CD4-positive, alpha-beta T cell (primary cell): ENCODE measurements at regions not wholly inside any gene's neighbourhood (a gene's known extent, or its start where the extent isn't known, plus 50 kb on each side); places are given as distances from the start of the nearest gene placed in this dataset.

Experiments
- ATAC-seq: fragments of 200-7000 bp; cut with Tn5 transposase; one replicate; pipeline ENCODE4 v1.10.0; 2022; ENCODE audit warnings: mild to moderate bottlenecking; ENCODE audit not compliant: poor library complexity
- CTCF ChIA-PET: fragments of 350-600 bp; sonication (Branson Sonifier 250); formaldehyde crosslinking; loops from one replicate; lab custom pipeline; 2021; ENCODE audit warnings: antibody characterized with exemption, inconsistent platforms; lab: Charles Lee
- POLR2A ChIA-PET: fragments of 350-600 bp; sonication (Branson Sonifier 250); formaldehyde crosslinking; loops from one replicate; lab custom pipeline; 2021; ENCODE audit warnings: antibody characterized with exemption, inconsistent platforms; lab: Charles Lee
- DNase-seq, 14 experiments: peaks; one replicate each; pipeline ENCODE4 v3.0.0-alpha.2; 2013 to 2020; ENCODE audit warnings: mixed read lengths in 2 of 14
- H3K27ac ChIP-seq, 2 donors: one replicate each; pipeline versions ENCODE4 v1.5.1 to v1.7.0; 2013; ENCODE audit warnings: low read length in 2 of 2, low read depth in 1 of 2, mild to moderate bottlenecking in 1 of 2
- H3K27me3 ChIP-seq, 2 experiments: 1 replicate in 1 of 2; 2 replicates in 1 of 2; pipeline versions ENCODE4 v1.6.1 to v1.7.0; 2013; ENCODE audit warnings: low read length in 2 of 2, control low read depth in 1 of 2, mild to moderate bottlenecking in 1 of 2, moderate library complexity in 1 of 2; ENCODE audit not compliant: insufficient read depth in 2 of 2, control insufficient read depth in 1 of 2
- H3K36me3 ChIP-seq: one replicate; pipeline ENCODE4 v1.6.1; 2013; ENCODE audit warnings: low read length, control low read depth; ENCODE audit not compliant: insufficient read depth
- H3K4me1 ChIP-seq: one replicate; pipeline ENCODE4 v1.6.1; 2013; ENCODE audit warnings: low read length, control low read depth; ENCODE audit not compliant: insufficient read depth
- H3K4me3 ChIP-seq: one replicate; pipeline ENCODE4 v1.5.1; 2013; ENCODE audit warnings: mild to moderate bottlenecking, low read length, moderate library complexity
- H3K9me3 ChIP-seq, 2 experiments: 1 replicate in 1 of 2; 2 replicates in 1 of 2; pipeline versions ENCODE4 v1.6.1 to v1.7.0; 2013; ENCODE audit warnings: low read length in 2 of 2, mild to moderate bottlenecking in 2 of 2, control low read depth in 1 of 2, moderate library complexity in 1 of 2; ENCODE audit not compliant: control insufficient read depth in 1 of 2, insufficient read depth in 1 of 2
- H3K27ac Mint-ChIP-seq: one replicate; pipeline ENCODE4 v1.8.0; 2020; ENCODE audit warnings: mixed read lengths
- H3K27me3 Mint-ChIP-seq: one replicate; pipeline ENCODE4 v1.8.0; 2021; ENCODE audit warnings: mixed read lengths
- H3K36me3 Mint-ChIP-seq: one replicate; pipeline ENCODE4 v1.8.0; 2021; ENCODE audit warnings: low read depth, mixed read lengths
- H3K4me1 Mint-ChIP-seq: one replicate; pipeline ENCODE4 v1.8.0; 2021; ENCODE audit warnings: low read depth, mixed read lengths
- H3K4me3 Mint-ChIP-seq: one replicate; pipeline ENCODE4 v1.8.0; 2020; ENCODE audit warnings: mild to moderate bottlenecking, mixed read lengths
- H3K9me3 Mint-ChIP-seq: one replicate; pipeline ENCODE4 v1.8.0; 2020; ENCODE audit warnings: mixed read lengths
- CTCF ChIP-seq: fragments of 200-600 bp; IDR thresholded peaks from one replicate; pipeline ENCODE4 v1.8.0; 2022; ENCODE audit warnings: antibody characterized with exemption, mild to moderate bottlenecking
- intact Hi-C, 2 experiments: fragments of 100-400 bp; cut with DNase I in 1 of 2; cut with micrococcal nuclease in 1 of 2; formaldehyde crosslinking; loops; one replicate each; pipeline versions ENCODE4 v1.15.1 to v1.9.0; 2023 to 2025; cut with DNase I, micrococcal nuclease

DNA sequence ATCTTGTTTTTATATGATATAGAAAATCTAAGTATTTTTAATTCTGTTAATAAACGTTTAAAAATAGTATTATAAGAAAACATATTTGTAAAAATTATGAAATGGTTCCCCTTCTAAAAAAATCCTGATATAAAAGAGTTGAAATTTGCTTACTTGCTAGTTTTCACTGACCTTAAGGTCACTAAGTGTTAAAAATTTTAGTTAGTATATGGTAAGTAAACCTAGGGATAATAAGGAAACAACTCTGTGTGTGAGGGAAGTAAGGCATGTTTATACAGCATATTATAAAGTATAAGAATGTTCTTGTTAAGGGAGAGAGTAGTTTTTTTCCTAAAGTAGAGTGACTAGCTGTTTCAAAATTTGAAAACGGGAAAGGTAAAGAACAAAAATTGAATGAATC is 130.9 kb upstream of the LYPLAL1 start:
- no peak overlapping the region for H3K4me3 ChIP-seq
- H3K4me1 ChIP-seq: no peaks in the 10 kb centered on the region
- no peak overlapping the region for H3K27ac ChIP-seq
- CTCF ChIA-PET: no interaction called here
- no peaks in the 10 kb centered on the region for H3K4me1 Mint-ChIP-seq
- H3K36me3 Mint-ChIP-seq: no peaks in the 10 kb centered on the region
- H3K4me3 Mint-ChIP-seq: no peak overlapping the region
- DNase-seq (no peak), ATAC-seq (no peak)
- peaks cover 3% of the 10 kb centered on the region for H3K9me3 Mint-ChIP-seq
- H3K27ac Mint-ChIP-seq: no peak overlapping the region
- H3K36me3 ChIP-seq: no peaks in the 10 kb centered on the region
- H3K27me3 ChIP-seq: no peaks in the 10 kb centered on the region
- intact Hi-C loops: no loop called here
- POLR2A ChIA-PET: no interaction called here
- no peak for TF ChIP-seq CTCF
- no peaks in the 10 kb centered on the region for H3K9me3 ChIP-seq
- H3K27me3 Mint-ChIP-seq: no peaks in the 10 kb centered on the region

- no peak overlapping the region for H3K4me3 Mint-ChIP-seq
- POLR2A ChIA-PET: no interaction called here
- no peak for ATAC-seq
These were observed 128.4 kb upstream of the LYPLAL1 start for GRCh38 chr1:219045246-219045645.

DNA sequence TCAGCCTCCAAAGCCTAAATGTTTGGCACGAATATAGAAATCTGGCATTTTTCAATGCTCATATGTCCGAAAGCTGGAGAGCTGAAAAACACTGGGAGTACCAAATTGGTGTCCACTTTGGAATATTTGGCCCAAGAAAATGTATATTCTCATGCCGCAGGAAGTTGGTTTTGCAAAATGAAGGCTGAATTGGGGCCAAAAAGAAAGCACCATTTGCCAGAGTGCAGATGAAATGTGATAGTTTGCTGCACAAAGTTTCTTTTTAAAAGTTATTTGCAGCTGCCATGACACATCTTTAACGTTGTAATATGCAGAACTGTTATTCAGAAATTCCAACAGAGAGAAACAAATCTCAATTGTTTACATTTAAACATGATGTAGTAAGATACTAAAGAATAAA is 124.2 kb upstream of the LYPLAL1 start:
- DNase-seq (no peak), ATAC-seq (no peak)
- intact Hi-C loops: no loop called here
- H3K36me3 ChIP-seq: no peaks in the 10 kb centered on the region
- H3K9me3 ChIP-seq: no peaks in the 10 kb centered on the region
- H3K4me3 ChIP-seq: no peak overlapping the region
- H3K36me3 Mint-ChIP-seq: no peaks in the 10 kb centered on the region
- no peaks in the 10 kb centered on the region for H3K27me3 ChIP-seq
- POLR2A ChIA-PET: no interaction called here
- H3K27me3 Mint-ChIP-seq: no peaks in the 10 kb centered on the region
- no peaks in the 10 kb centered on the region for H3K4me1 ChIP-seq
- CTCF ChIA-PET: no interaction called here
- no peaks in the 10 kb centered on the region for H3K4me1 Mint-ChIP-seq
- TF ChIP-seq CTCF: no peak
- no peak overlapping the region for H3K27ac Mint-ChIP-seq
- H3K9me3 Mint-ChIP-seq: no peaks in the 10 kb centered on the region
- no peak overlapping the region for H3K27ac ChIP-seq
- no peak overlapping the region for H3K4me3 Mint-ChIP-seq

More at GRCh38 chr1:219045246-219045645, 128.4 kb upstream of the LYPLAL1 start:
- H3K4me1 Mint-ChIP-seq: no peaks in the 10 kb centered on the region
- intact Hi-C loops: no loop called here
- H3K36me3 ChIP-seq: no peaks in the 10 kb centered on the region
- no peak for DNase-seq
- no peak overlapping the region for H3K27ac Mint-ChIP-seq
- no peaks in the 10 kb centered on the region for H3K27me3 ChIP-seq
- peaks cover 3% of the 10 kb centered on the region for H3K9me3 Mint-ChIP-seq
- no peaks in the 10 kb centered on the region for H3K36me3 Mint-ChIP-seq
- H3K9me3 ChIP-seq: no peaks in the 10 kb centered on the region
- no peaks in the 10 kb centered on the region for H3K4me1 ChIP-seq
- no peak overlapping the region for H3K27ac ChIP-seq
- no peak overlapping the region for H3K4me3 ChIP-seq
- CTCF ChIA-PET: no interaction called here
- no peak for TF ChIP-seq CTCF
- H3K27me3 Mint-ChIP-seq: no peaks in the 10 kb centered on the region
